ENCODE measurements at regions not wholly inside any gene's neighbourhood (a gene's known extent, or its start where the extent isn't known, plus 50 kb on each side); places are given as distances from the start of the nearest gene placed in this dataset.
"Not testable (repeated sequence)": the region's sequence is repeated elsewhere in the genome, so short reads cannot be mapped to it uniquely, and the experiment has no call there.

GRCh38 chr1:25008192-25008485 is 78.1 kb upstream of the RUNX3 start:
- Histone ChIP-seq H3K4me2 (ENCODE audit: low read length) (no peak overlapping the region), H3K27ac (ENCODE audit: low read length) (no peak overlapping the region), H3K36me3 (ENCODE audit: insufficient read depth, low read length) (no peaks in the 10 kb centered on the region), H3K9me2 (ENCODE audit: insufficient read depth, low read length) (no peaks in the 10 kb centered on the region), H3K4me3 (ENCODE audit: low read length) (no peak overlapping the region), H3K27me3 (ENCODE audit: insufficient read depth, low read depth, low read length) (no peaks in the 10 kb centered on the region), H2AFZ (ENCODE audit: low read depth, low read length) (no peak overlapping the region), H3K79me2 (replicated peaks; ENCODE audit: insufficient read depth, low read length) (no peaks in the 10 kb centered on the region), H3K9ac (ENCODE audit: low read length) (no peak overlapping the region), H3F3A (ENCODE audit: insufficient read depth, low read length, poor library complexity, severe bottlenecking) (no peaks in the 10 kb centered on the region), H3K9me3 (ENCODE audit: low read length) (no peaks in the 10 kb centered on the region), H4K20me1 (ENCODE audit: insufficient read depth) (no peaks in the 10 kb centered on the region)
- no peak for TF ChIP-seq RAD21 (conservative IDR thresholded peaks at IDR 0.05)
- TF ChIP-seq REST (IDR thresholded peaks at IDR 0.05; ENCODE audit: borderline replicate concordance): no peak
- TF ChIP-seq POLR2AphosphoS5 (IDR thresholded peaks at IDR 0.05): no peak
- TF ChIP-seq SMC3 (conservative IDR thresholded peaks at IDR 0.05; ENCODE audit: poor library complexity): no peak
- TF ChIP-seq EZH2 (IDR thresholded peaks at IDR 0.05; ENCODE audit: borderline replicate concordance, insufficient read depth, low read length, poor library complexity, severe bottlenecking): no peak
- no peak for TF ChIP-seq EP300 (conservative IDR thresholded peaks at IDR 0.05; ENCODE audit: poor library complexity, severe bottlenecking)
- TF ChIP-seq TAF1 (IDR thresholded peaks at IDR 0.05; ENCODE audit: low read depth): no peak
- no peak for TF ChIP-seq MXI1 (conservative IDR thresholded peaks at IDR 0.05; ENCODE audit: poor library complexity, severe bottlenecking)
- no peak for TF ChIP-seq CTCF (IDR thresholded peaks at IDR 0.05; ENCODE audit: poor library complexity, severe bottlenecking)

GRCh38 chr1:25007390-25008191 is 77.5 kb upstream of the RUNX3 start:
- not testable (repeated sequence) for H3F3A ChIP-seq (ENCODE audit: insufficient read depth, low read length, poor library complexity, severe bottlenecking); H3K36me3 ChIP-seq (ENCODE audit: insufficient read depth, low read length); H3K79me2 ChIP-seq (replicated peaks; ENCODE audit: insufficient read depth, low read length); H3K27ac ChIP-seq (ENCODE audit: low read length); H3K27me3 ChIP-seq (ENCODE audit: insufficient read depth, low read depth, low read length); H2AFZ ChIP-seq (ENCODE audit: low read depth, low read length); H3K4me3 ChIP-seq (ENCODE audit: low read length); H3K9ac ChIP-seq (ENCODE audit: low read length); H3K9me2 ChIP-seq (ENCODE audit: insufficient read depth, low read length); H3K9me3 ChIP-seq (ENCODE audit: low read length); H3K4me2 ChIP-seq (ENCODE audit: low read length); H4K20me1 ChIP-seq (ENCODE audit: insufficient read depth)

GRCh38 chr1:25006770-25007169 is 76.7 kb upstream of the RUNX3 start:
- H3K9me3 ChIP-seq (ENCODE audit: low read length): no peaks in the 10 kb centered on the region

More at GRCh38 chr1:25006770-25007169, 76.7 kb upstream of the RUNX3 start:
- no peak for TF ChIP-seq MXI1 (conservative IDR thresholded peaks at IDR 0.05; ENCODE audit: poor library complexity, severe bottlenecking)
- no peak for TF ChIP-seq POLR2AphosphoS5 (IDR thresholded peaks at IDR 0.05)
- no peak for TF ChIP-seq TAF1 (IDR thresholded peaks at IDR 0.05; ENCODE audit: low read depth)
- TF ChIP-seq EP300 (conservative IDR thresholded peaks at IDR 0.05; ENCODE audit: poor library complexity, severe bottlenecking): no peak
- no peak for TF ChIP-seq CTCF (IDR thresholded peaks at IDR 0.05; ENCODE audit: poor library complexity, severe bottlenecking)
- TF ChIP-seq RAD21 (conservative IDR thresholded peaks at IDR 0.05): no peak
- TF ChIP-seq SMC3 (conservative IDR thresholded peaks at IDR 0.05; ENCODE audit: poor library complexity): no peak
- TF ChIP-seq EZH2 (IDR thresholded peaks at IDR 0.05; ENCODE audit: borderline replicate concordance, insufficient read depth, low read length, poor library complexity, severe bottlenecking): no peak
- no peak for TF ChIP-seq REST (IDR thresholded peaks at IDR 0.05; ENCODE audit: borderline replicate concordance)
- Histone ChIP-seq H3F3A (ENCODE audit: insufficient read depth, low read length, poor library complexity, severe bottlenecking) (no peaks in the 10 kb centered on the region), H3K4me2 (ENCODE audit: low read length) (no peak overlapping the region), H3K27me3 (ENCODE audit: insufficient read depth, low read depth, low read length) (no peaks in the 10 kb centered on the region), H3K36me3 (ENCODE audit: insufficient read depth, low read length) (no peaks in the 10 kb centered on the region), H3K9me2 (ENCODE audit: insufficient read depth, low read length) (no peaks in the 10 kb centered on the region), H3K4me3 (ENCODE audit: low read length) (no peak overlapping the region), H2AFZ (ENCODE audit: low read depth, low read length) (no peak overlapping the region), H3K9ac (ENCODE audit: low read length) (no peak overlapping the region), H4K20me1 (ENCODE audit: insufficient read depth) (no peaks in the 10 kb centered on the region), H3K27ac (ENCODE audit: low read length) (no peak overlapping the region), H3K79me2 (replicated peaks; ENCODE audit: insufficient read depth, low read length) (no peaks in the 10 kb centered on the region)
